K562 (cell line): ENCODE measurements at regions not wholly inside any gene's neighbourhood (a gene's known extent, or its start where the extent isn't known, plus 50 kb on each side); places are given as distances from the start of the nearest gene placed in this dataset.

Source experiments
- ATAC-seq: fragments of 200-7000 bp; cut with Tn5 transposase; 3 replicates; pipeline ENCODE4 v1.9.1; 2020; ENCODE audit warnings: moderate library complexity
- BruUV-seq: library from RNA; stranded (reverse); fragments of 400-500 nt; replicated peaks from 2 replicates; lab custom pipeline; 2021; lab: Mats Ljungman, UMichigan
- CTCF ChIA-PET: fragments of 300-600 bp; formaldehyde crosslinking; extraction: SDS; loops from one replicate; lab custom pipeline; 2021; ENCODE audit warnings: low intra/inter-chr PET ratio; lab: Yijun Ruan, JAX
- POLR2A ChIA-PET: fragments of 300-600, 350-650 bp; sonication (Branson Sonifier 250); formaldehyde crosslinking; extraction: SDS; loops from one replicate; lab custom pipeline; 2021; ENCODE audit warnings: antibody characterized with exemption, inconsistent platforms; lab: Yijun Ruan, JAX
- DNase-seq, 4 experiments: peaks; one replicate each; pipeline versions ENCODE4 v3.0.0 to v3.0.0-alpha.2; 2011 to 2018; ENCODE audit warnings: low spot score in 3 of 4, mixed read lengths in 3 of 4; ENCODE audit errors: extremely low read depth in 1 of 4
- FAIRE-seq: peaks from 2 replicates; lab custom pipeline; 2011; peaks lifted over from hg19 to GRCh38; lab: Jason Lieb, UNC
- H2AFZ ChIP-seq: 2 replicates; pipeline ENCODE4 v1.6.0; 2011; ENCODE audit warnings: low read depth, low read length, control low read depth, inconsistent platforms
- H3K27ac ChIP-seq: fragments of 200-600 bp; 3 replicates; pipeline ENCODE4 v1.8.0; 2011; ENCODE audit warnings: low read depth, mild to moderate bottlenecking, control low read depth, inconsistent platforms, low read length, moderate library complexity, mixed read lengths; ENCODE audit errors: extremely low read depth
- H3K27me3 ChIP-seq, 2 experiments: fragments of 300-600 bp in 1 of 2; 2 replicates in 1 of 2; 3 replicates in 1 of 2; pipeline versions ENCODE4 v1.6.0 to v1.8.0; 2011; ENCODE audit warnings: inconsistent platforms in 2 of 2, low read length in 2 of 2, mild to moderate bottlenecking in 1 of 2, mixed read lengths in 1 of 2, moderate library complexity in 1 of 2; ENCODE audit not compliant: control insufficient read depth in 2 of 2, insufficient read depth in 2 of 2
- H3K36me3 ChIP-seq: fragments of 300-600 bp; 3 replicates; pipeline ENCODE4 v1.8.0; 2011; ENCODE audit warnings: mild to moderate bottlenecking, low read length, inconsistent platforms; ENCODE audit not compliant: control insufficient read depth, insufficient read depth
- H3K4me1 ChIP-seq, 2 experiments: fragments of 200-600 bp in 1 of 2; replicated peaks in 1 of 2; 2 replicates in 1 of 2; 3 replicates in 1 of 2; pipeline versions ENCODE4 v1.5.1 to v1.8.0; 2011; ENCODE audit warnings: inconsistent platforms in 2 of 2, low read length in 2 of 2, mild to moderate bottlenecking in 1 of 2, mixed read lengths in 1 of 2, moderate library complexity in 1 of 2; ENCODE audit not compliant: control insufficient read depth in 2 of 2, insufficient read depth in 2 of 2
- H3K4me2 ChIP-seq: 2 replicates; pipeline ENCODE4 v1.6.1; 2011; ENCODE audit warnings: low read length, control low read depth, inconsistent platforms, mixed read lengths; ENCODE audit not compliant: insufficient read depth
- H3K4me3 ChIP-seq: fragments of 200-600 bp; sonication (generic), shearing (Covaris generic); 2 replicates; pipeline ENCODE4 v1.5.1; 2016; ENCODE audit warnings: control low read depth, inconsistent platforms
- H3K79me2 ChIP-seq: fragments of 200-600 bp; 3 replicates; pipeline ENCODE4 v1.8.0; 2011; ENCODE audit warnings: low read length, inconsistent platforms; ENCODE audit not compliant: control insufficient read depth, insufficient read depth
- H3K9ac ChIP-seq, 2 experiments: 2 replicates each; pipeline versions ENCODE4 v1.6.0 to v1.6.1; 2011; ENCODE audit warnings: low read depth in 2 of 2, low read length in 2 of 2, control low read depth in 1 of 2, inconsistent platforms in 1 of 2, mild to moderate bottlenecking in 1 of 2, mixed read lengths in 1 of 2; ENCODE audit not compliant: insufficient read depth in 1 of 2
- H3K9me1 ChIP-seq: one replicate; pipeline ENCODE4 v1.6.0; 2011; ENCODE audit warnings: inconsistent platforms, mild to moderate bottlenecking, low read length, moderate library complexity; ENCODE audit not compliant: control insufficient read depth, insufficient read depth
- H3K9me3 ChIP-seq: replicated peaks from 2 replicates; pipeline ENCODE4 v1.5.1; 2011; ENCODE audit warnings: low read depth, low read length, inconsistent platforms; ENCODE audit not compliant: control insufficient read depth, insufficient read depth
- H4K20me1 ChIP-seq: replicated peaks from 2 replicates; pipeline ENCODE4 v1.6.1; 2011; ENCODE audit warnings: low read length, inconsistent platforms, mixed read lengths; ENCODE audit not compliant: control insufficient read depth, insufficient read depth
- CCAR2 ChIP-seq: fragments of 200-400 bp; formaldehyde crosslinking; IDR thresholded peaks from 2 replicates; pipeline ENCODE4 v1.6.1; 2017; ENCODE audit warnings: mild to moderate bottlenecking, low read depth, low read length
- CSDE1 ChIP-seq, 2 experiments: fragments of 450-650 bp; IDR thresholded peaks; 2 replicates each; pipeline ENCODE4 v1.6.1; 2016; ENCODE audit warnings: mild to moderate bottlenecking in 1 of 2
- E2F5 ChIP-seq: sonication (generic); formaldehyde crosslinking; IDR thresholded peaks from 2 replicates; pipeline ENCODE4 v1.8.0; 2022; ENCODE audit warnings: mild to moderate bottlenecking, missing genetic modification reagents
- ERF ChIP-seq: fragments of 450-650 bp; formaldehyde crosslinking; IDR thresholded peaks from 2 replicates; pipeline ENCODE4 v1.4.0; 2020; ENCODE audit warnings: mild to moderate bottlenecking, mixed read lengths
- HMG20A ChIP-seq: fragments of 450-650 bp; formaldehyde crosslinking; conservative IDR thresholded peaks from 2 replicates; pipeline ENCODE4 v1.4.0; 2020; ENCODE audit warnings: mild to moderate bottlenecking, mixed read lengths
- KDM4B ChIP-seq, 2 experiments: fragments of 450-650 bp in 1 of 2; sonication (generic) in 1 of 2; IDR thresholded peaks; 2 replicates each; pipeline ENCODE4 v1.6.1; 2016 to 2017; ENCODE audit warnings: borderline replicate concordance in 2 of 2, antibody characterized with exemption in 1 of 2, low read depth in 1 of 2, mild to moderate bottlenecking in 1 of 2
- MBD1 ChIP-seq: fragments of 250-450 bp; sonication (Bioruptor Pico); IDR thresholded peaks from 2 replicates; pipeline ENCODE4 v1.8.0; 2022; ENCODE audit warnings: inconsistent platforms
- MITF ChIP-seq: IDR thresholded peaks from 2 replicates; pipeline ENCODE4 v1.6.1; 2014; ENCODE audit warnings: antibody characterized with exemption
- NR4A1 ChIP-seq, 2 experiments: fragments of 250-450 bp in 1 of 2; fragments of 450-650 bp in 1 of 2; sonication (Bioruptor Pico) in 1 of 2; IDR thresholded peaks; 2 replicates each; pipeline versions ENCODE4 v1.4.0 to v1.6.1; 2016 to 2020; ENCODE audit warnings: mild to moderate bottlenecking in 2 of 2, missing compliant biosample characterization in 1 of 2, missing genetic modification characterization in 1 of 2, moderate library complexity in 1 of 2
- NUFIP1 ChIP-seq: fragments of 450-650 bp; IDR thresholded peaks from 2 replicates; pipeline ENCODE4 v1.6.1; 2018; ENCODE audit not compliant: partially characterized antibody
- PHB ChIP-seq: fragments of 250-450 bp; sonication (Bioruptor Pico); IDR thresholded peaks from 2 replicates; pipeline ENCODE4 v1.5.0; 2021
- SLC30A9 ChIP-seq: fragments of 250-450 bp; sonication (Bioruptor Pico); IDR thresholded peaks from 2 replicates; pipeline ENCODE4 v1.8.0; 2022; ENCODE audit warnings: mild to moderate bottlenecking, moderate library complexity
- ZNF184 ChIP-seq: sonication (generic); formaldehyde crosslinking; IDR thresholded peaks from 2 replicates; pipeline ENCODE4 v1.5.0; 2020; ENCODE audit warnings: missing genetic modification reagents
- ZNF445 ChIP-seq: fragments of 250-450 bp; sonication (Bioruptor Pico); IDR thresholded peaks from 2 replicates; pipeline ENCODE4 v1.4.0; 2020; ENCODE audit warnings: low read depth, mild to moderate bottlenecking, moderate library complexity
- WGBS: fragments of 100-300 bp; shearing (Covaris generic); methylation state at CpG from one replicate; pipeline ENCODE4 v1.1.6; 2016; ENCODE audit warnings: low coverage, mixed read lengths; ENCODE audit not compliant: insufficient coverage; ENCODE audit errors: missing lambda C conversion rate; 5-methylcytosine and 5-hydroxymethylcytosine counted together
- in situ Hi-C: fragments of 300-500 bp; cut with MboI; formaldehyde crosslinking; loops from 4 replicates; pipeline ENCODE4 v1.15.0; 2018; ENCODE audit warnings: inconsistent platforms, mixed read lengths
- intact Hi-C: fragments of 100-400 bp; cut with micrococcal nuclease; formaldehyde crosslinking; loops from 2 replicates; pipeline ENCODE4 v1.14.2; 2022

- FAIRE-seq = no peak
- Histone ChIP-seq H3K27me3 (no peaks in the 10 kb centered on the region), H3K9ac (no peak overlapping the region), H3K4me3 (no peak overlapping the region), H2AFZ (no peak overlapping the region), H3K79me2 (no peaks in the 10 kb centered on the region), H3K36me3 (no peaks in the 10 kb centered on the region), H3K4me1 (no peaks in the 10 kb centered on the region), H4K20me1 (no peaks in the 10 kb centered on the region), H3K27ac (no peak overlapping the region), H3K4me2 (no peak overlapping the region), H3K9me3 (no peaks in the 10 kb centered on the region), H3K9me1 (no peaks in the 10 kb centered on the region)
- CTCF ChIA-PET = no interaction called here
- ATAC-seq = no peak
- intact Hi-C loops (no loop called here), in situ Hi-C loops (no loop called here)
- POLR2A ChIA-PET = no interaction called here
- BruUV-seq = no TSS peak
- no peak for DNase-seq
- WGBS = 0% methylated on average over 2 of the region's 2 CpGs
- TF ChIP-seq ZNF445 (CRISPR knock-in tag) (no peak), PHB (CRISPR knock-in tag) (no peak), CSDE1 (IDR thresholded peaks at IDR 0.05) (no peak), MITF (no peak)
Measured at GRCh38 chr10:36067748-36068147, 425.7 kb upstream of the FZD8 start.

GRCh38 chr10:36066850-36067249 is 424.8 kb upstream of the FZD8 start:
- BruUV-seq = no TSS peak
- in situ Hi-C loops = no loop called here
- no peak for TF ChIP-seq SLC30A9
- TF ChIP-seq NR4A1 (CRISPR knock-in tag; IDR thresholded peaks at IDR 0.05) = no peak
- TF ChIP-seq NR4A1 (tag; IDR thresholded peaks at IDR 0.05) = no peak
- TF ChIP-seq NUFIP1 = no peak
- TF ChIP-seq HMG20A (CRISPR knock-in tag) = no peak
- no peak for TF ChIP-seq CCAR2
- no peak for TF ChIP-seq E2F5 (CRISPR knock-in tag)
- TF ChIP-seq KDM4B (IDR thresholded peaks at IDR 0.05; ENCODE audit: borderline replicate concordance in 2 of 2, low read depth in 1 of 2) = no peak
- no peak for TF ChIP-seq ZNF184 (CRISPR knock-in tag)
- no peak for TF ChIP-seq MBD1 (CRISPR knock-in tag)
- TF ChIP-seq ERF (CRISPR knock-in tag) = no peak

More at GRCh38 chr10:36066850-36067249, 424.8 kb upstream of the FZD8 start:
- CTCF ChIA-PET = no interaction called here
- FAIRE-seq = no peak
- POLR2A ChIA-PET = interaction anchor here (0.6 kb wide), 1 partner anchor 240 kb away, joined by 3 read pairs; no protein-coding TSS in a partner anchor
- H3K36me3 ChIP-seq = no peaks in the 10 kb centered on the region
- H3K4me1 ChIP-seq = no peaks in the 10 kb centered on the region
- no peaks in the 10 kb centered on the region for H4K20me1 ChIP-seq
- no peaks in the 10 kb centered on the region for H3K9me1 ChIP-seq
- H3K4me2 ChIP-seq = no peak overlapping the region
- intact Hi-C loops = no loop called here
- H3K79me2 ChIP-seq = no peaks in the 10 kb centered on the region
- H3K9ac ChIP-seq = no peak overlapping the region
- no peaks in the 10 kb centered on the region for H3K9me3 ChIP-seq
- H3K27ac ChIP-seq = no peak overlapping the region
- no peak for ATAC-seq
- H3K27me3 ChIP-seq = no peaks in the 10 kb centered on the region
- H2AFZ ChIP-seq = no peak overlapping the region
- 0% methylated on average over 3 of the region's 3 CpGs for WGBS
- no peak for DNase-seq
- H3K4me3 ChIP-seq = no peak overlapping the region
